Nephron progenitor cell (in vitro differentiated cells): ENCODE measurements at regions not wholly inside any gene's neighbourhood (a gene's known extent, or its start where the extent isn't known, plus 50 kb on each side); places are given as distances from the start of the nearest gene placed in this dataset.

Source experiments
- DNase-seq: peaks from one replicate; pipeline ENCODE4 v3.0.0; 2021
- H3K27ac Mint-ChIP-seq: 2 replicates; pipeline ENCODE4 v1.8.0; 2021; ENCODE audit warnings: mild to moderate bottlenecking, moderate library complexity, mixed read lengths
- H3K27me3 Mint-ChIP-seq: 2 replicates; pipeline ENCODE4 v1.8.0; 2021; ENCODE audit warnings: mild to moderate bottlenecking, low read depth, mixed read lengths; ENCODE audit not compliant: poor library complexity
- H3K36me3 Mint-ChIP-seq: 2 replicates; pipeline ENCODE4 v1.8.0; 2021; ENCODE audit warnings: low read depth, mixed read lengths
- H3K4me1 Mint-ChIP-seq: 2 replicates; pipeline ENCODE4 v1.8.0; 2021; ENCODE audit warnings: mixed read lengths
- H3K4me3 Mint-ChIP-seq: 2 replicates; pipeline ENCODE4 v1.8.0; 2021; ENCODE audit warnings: mild to moderate bottlenecking, moderate library complexity, mixed read lengths
- H3K9me3 Mint-ChIP-seq: 2 replicates; pipeline ENCODE4 v1.8.0; 2021; ENCODE audit warnings: mild to moderate bottlenecking, moderate library complexity, mixed read lengths
- TF ChIP-seq, protein P1 (sequence below): fragments of 200-600 bp; sonication (generic); IDR thresholded peaks from 2 replicates; pipeline ENCODE4 v1.5.0; 2021; ENCODE audit warnings: antibody characterized with exemption

DNA sequence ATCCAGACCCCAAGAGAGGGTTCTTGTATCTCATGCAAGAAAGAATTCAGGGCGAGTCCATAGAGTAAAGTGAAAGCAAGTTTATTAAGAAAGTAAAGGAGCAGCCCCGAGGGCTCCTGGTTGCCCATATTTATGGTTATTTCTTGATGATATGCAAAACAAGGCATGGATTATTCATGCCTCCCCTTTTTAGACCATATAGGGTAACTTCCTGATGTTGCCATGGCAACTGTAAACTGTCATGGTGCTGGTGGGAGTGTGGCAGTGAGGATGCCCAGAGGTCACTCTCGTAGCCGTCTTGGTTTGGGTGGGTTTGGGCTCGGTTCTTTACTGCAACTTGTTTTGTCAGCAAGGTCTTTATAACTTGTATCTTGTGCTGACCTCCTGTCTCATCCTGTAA lies 750.2 kb upstream of the FANCL start:
- Mint-ChIP-seq H3K9me3 (no peaks in the 10 kb centered on the region), H3K4me3 (no peak overlapping the region), H3K36me3 (no peaks in the 10 kb centered on the region), H3K27ac (no peak overlapping the region), H3K27me3 (peaks cover 2% of the 10 kb centered on the region), H3K4me1 (peaks cover 2% of the 10 kb centered on the region)
- DNase-seq, result no peak
- TF ChIP-seq, protein P1, sequence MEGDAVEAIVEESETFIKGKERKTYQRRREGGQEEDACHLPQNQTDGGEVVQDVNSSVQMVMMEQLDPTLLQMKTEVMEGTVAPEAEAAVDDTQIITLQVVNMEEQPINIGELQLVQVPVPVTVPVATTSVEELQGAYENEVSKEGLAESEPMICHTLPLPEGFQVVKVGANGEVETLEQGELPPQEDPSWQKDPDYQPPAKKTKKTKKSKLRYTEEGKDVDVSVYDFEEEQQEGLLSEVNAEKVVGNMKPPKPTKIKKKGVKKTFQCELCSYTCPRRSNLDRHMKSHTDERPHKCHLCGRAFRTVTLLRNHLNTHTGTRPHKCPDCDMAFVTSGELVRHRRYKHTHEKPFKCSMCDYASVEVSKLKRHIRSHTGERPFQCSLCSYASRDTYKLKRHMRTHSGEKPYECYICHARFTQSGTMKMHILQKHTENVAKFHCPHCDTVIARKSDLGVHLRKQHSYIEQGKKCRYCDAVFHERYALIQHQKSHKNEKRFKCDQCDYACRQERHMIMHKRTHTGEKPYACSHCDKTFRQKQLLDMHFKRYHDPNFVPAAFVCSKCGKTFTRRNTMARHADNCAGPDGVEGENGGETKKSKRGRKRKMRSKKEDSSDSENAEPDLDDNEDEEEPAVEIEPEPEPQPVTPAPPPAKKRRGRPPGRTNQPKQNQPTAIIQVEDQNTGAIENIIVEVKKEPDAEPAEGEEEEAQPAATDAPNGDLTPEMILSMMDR, result no peak

DNA sequence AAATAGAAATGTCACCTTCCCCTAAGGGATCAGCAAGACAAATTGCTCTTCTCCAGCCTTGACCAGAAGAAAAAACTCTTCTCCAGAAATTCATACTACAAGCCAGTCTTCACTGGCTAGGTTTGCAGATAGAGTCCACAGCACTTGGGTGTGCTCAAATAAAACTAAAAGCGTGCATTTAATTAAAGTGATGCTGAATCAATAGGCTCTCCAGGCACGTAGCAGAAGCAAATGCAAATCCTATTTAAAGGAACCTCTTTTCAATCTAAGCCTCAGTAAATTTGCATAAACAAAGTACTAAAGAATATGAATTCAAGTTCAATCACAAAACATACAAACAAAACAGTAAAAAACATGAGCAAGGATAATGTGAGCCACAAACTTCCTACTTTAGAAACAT lies 744.4 kb upstream of the FANCL start:
- H3K27me3 Mint-ChIP-seq, result peaks cover 2% of the 10 kb centered on the region
- no peak overlapping the region for H3K4me3 Mint-ChIP-seq
- no peaks in the 10 kb centered on the region for H3K9me3 Mint-ChIP-seq
- TF ChIP-seq, protein P1, result no peak
- no peak overlapping the region for H3K27ac Mint-ChIP-seq
- H3K36me3 Mint-ChIP-seq, result no peaks in the 10 kb centered on the region
- DNase-seq, result no peak
- no peaks in the 10 kb centered on the region for H3K4me1 Mint-ChIP-seq

DNA sequence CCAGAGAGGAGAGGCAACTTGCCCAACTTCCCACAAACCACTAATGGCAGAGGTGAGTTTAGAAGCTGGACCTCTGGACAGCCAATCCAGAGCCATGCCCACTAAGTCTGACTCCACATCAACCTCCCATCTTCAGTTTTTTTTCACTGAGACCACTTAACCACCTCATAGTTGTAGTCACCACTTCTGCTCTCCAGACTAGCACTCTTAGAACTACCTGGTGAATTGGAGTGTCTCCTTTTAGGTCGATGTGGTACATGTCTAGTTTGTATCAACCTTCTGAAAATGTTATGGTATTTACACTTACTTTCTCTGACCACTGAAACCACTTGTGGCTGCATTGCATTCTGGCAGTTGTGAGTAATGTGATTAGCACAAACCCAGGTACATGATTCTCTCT lies 743.6 kb upstream of the FANCL start:
- Mint-ChIP-seq H3K27ac (no peak overlapping the region), H3K27me3 (peaks cover 2% of the 10 kb centered on the region), H3K36me3 (no peaks in the 10 kb centered on the region), H3K4me1 (no peaks in the 10 kb centered on the region), H3K9me3 (no peaks in the 10 kb centered on the region), H3K4me3 (no peak overlapping the region)
- TF ChIP-seq, protein P1, result no peak
- DNase-seq, result no peak

DNA sequence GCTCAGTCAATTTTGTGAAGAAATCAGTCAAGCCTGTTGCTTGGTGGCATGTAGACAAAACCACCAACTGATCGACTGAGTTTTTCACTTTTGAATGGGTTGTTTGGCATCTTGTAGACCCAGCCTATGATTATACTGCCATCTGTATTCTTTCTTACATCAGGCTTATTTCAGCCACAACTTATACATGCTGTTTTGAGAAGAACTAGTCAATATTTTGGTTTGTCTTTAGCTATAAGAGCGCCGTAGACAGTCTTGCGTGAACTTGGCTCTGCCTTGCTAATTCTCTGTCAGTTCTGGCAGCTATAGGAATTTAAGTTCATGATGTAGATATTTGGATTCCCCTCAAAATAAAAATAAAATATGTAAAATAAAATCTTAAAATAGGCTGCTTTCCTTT lies 742.0 kb upstream of the FANCL start:
- DNase-seq, result no peak
- no peak overlapping the region for H3K27ac Mint-ChIP-seq
- H3K4me1 Mint-ChIP-seq, result no peaks in the 10 kb centered on the region
- no peaks in the 10 kb centered on the region for H3K36me3 Mint-ChIP-seq
- TF ChIP-seq, protein P1, result no peak
- peaks cover 2% of the 10 kb centered on the region for H3K27me3 Mint-ChIP-seq
- H3K4me3 Mint-ChIP-seq, result no peak overlapping the region
- H3K9me3 Mint-ChIP-seq, result no peaks in the 10 kb centered on the region

DNA sequence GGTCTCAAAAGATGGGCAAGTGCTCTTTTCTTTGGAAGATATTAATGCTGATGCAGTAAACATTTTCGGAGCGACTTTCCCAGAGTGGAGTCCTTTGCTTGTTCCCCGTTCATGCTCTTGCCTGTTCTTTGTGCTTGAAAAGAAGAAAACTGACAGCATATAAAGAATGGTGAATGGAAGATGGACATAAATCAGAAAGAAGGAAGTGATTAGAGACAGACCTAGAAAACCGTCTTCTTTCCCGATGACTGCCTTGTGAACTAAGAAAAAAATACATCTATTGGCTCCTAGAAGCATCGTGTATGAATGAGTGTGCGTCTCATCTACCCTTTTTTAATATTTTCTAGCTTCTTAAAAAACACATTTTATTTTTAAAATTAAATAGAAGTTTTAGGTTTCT lies 740.1 kb upstream of the FANCL start:
- TF ChIP-seq, protein P1, result no peak
- no peak overlapping the region for H3K27ac Mint-ChIP-seq

DNA sequence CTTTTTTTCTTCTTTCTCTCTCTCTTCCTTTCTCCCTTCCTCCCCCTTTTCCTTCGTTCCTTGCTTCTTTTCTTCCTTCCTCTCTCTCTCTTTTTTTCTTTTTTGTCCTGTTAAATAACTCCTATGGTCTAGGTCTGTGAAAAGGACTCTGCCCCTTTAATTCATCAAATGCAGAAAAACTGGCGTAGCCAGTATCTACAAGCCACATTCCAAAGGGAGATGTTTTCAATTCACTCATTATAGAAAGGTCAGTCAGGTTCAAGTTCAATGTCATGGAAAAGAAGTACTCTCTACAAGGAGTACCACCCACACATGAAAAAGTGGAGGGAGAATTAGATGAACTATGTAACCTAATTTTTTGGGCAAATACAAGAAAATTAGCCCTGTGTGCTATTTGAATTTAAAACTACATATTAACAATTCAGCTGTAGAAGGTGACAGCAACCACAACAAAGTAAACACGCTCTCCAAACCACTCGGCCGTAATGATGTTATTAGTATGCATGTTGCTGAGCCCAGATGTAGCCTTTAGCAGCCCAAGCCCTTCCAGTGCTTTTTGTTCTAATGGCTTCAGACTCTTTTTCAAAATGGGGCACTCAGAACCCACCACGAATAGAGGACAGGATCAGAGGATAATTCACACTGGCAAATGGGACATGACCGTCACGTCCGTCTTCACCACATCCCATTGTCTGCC lies 735.4 kb upstream of the FANCL start:
- no peak overlapping the region for H3K27ac Mint-ChIP-seq
- H3K9me3 Mint-ChIP-seq, result no peaks in the 10 kb centered on the region
- H3K36me3 Mint-ChIP-seq, result no peaks in the 10 kb centered on the region
- TF ChIP-seq, protein P1, result no peak
- H3K4me3 Mint-ChIP-seq, result no peak overlapping the region
- peaks cover 2% of the 10 kb centered on the region for H3K27me3 Mint-ChIP-seq
- H3K4me1 Mint-ChIP-seq, result peaks cover 13% of the 10 kb centered on the region
- no peak for DNase-seq

More for the DNA sequence above, 740.1 kb upstream of the FANCL start:
- Mint-ChIP-seq H3K4me1 (no peaks in the 10 kb centered on the region), H3K9me3 (no peaks in the 10 kb centered on the region), H3K4me3 (no peak overlapping the region), H3K36me3 (no peaks in the 10 kb centered on the region), H3K27me3 (peaks cover under 1% of the 10 kb centered on the region)
- no peak for DNase-seq
